CD14-positive monocyte (primary cell): ENCODE measurements at regions not wholly inside any gene's neighbourhood (a gene's known extent, or its start where the extent isn't known, plus 50 kb on each side); places are given as distances from the start of the nearest gene placed in this dataset.

Source experiments
- DNase-seq, 3 donors: peaks; one replicate each; pipeline ENCODE4 v3.0.0-alpha.2; 2011 to 2022
- H2AFZ ChIP-seq: 2 replicates; pipeline ENCODE4 v1.6.0; 2012; ENCODE audit warnings: mild to moderate bottlenecking, low read depth, low read length, inconsistent platforms; ENCODE audit not compliant: insufficient read depth, poor library complexity, severe bottlenecking
- H3K27ac ChIP-seq, 2 donors: 1 replicate in 1 of 2; 2 replicates in 1 of 2; pipeline ENCODE4 v1.5.1; 2012 to 2013; ENCODE audit warnings: low read length in 2 of 2, control low read depth in 1 of 2, inconsistent platforms in 1 of 2, low read depth in 1 of 2, mild to moderate bottlenecking in 1 of 2
- H3K27me3 ChIP-seq, 2 donors: one replicate each; pipeline versions ENCODE4 v1.6.0 to v1.6.1; 2011 to 2013; ENCODE audit warnings: low read length in 2 of 2; ENCODE audit not compliant: control insufficient read depth in 2 of 2, insufficient read depth in 2 of 2
- H3K36me3 ChIP-seq, 2 donors: replicated peaks in 1 of 2; 1 replicate in 1 of 2; 2 replicates in 1 of 2; pipeline versions ENCODE4 v1.5.1 to v1.6.1; 2012 to 2013; ENCODE audit warnings: low read length in 2 of 2, control low read depth in 1 of 2, inconsistent platforms in 1 of 2, mild to moderate bottlenecking in 1 of 2; ENCODE audit not compliant: insufficient read depth in 2 of 2, control insufficient read depth in 1 of 2
- H3K4me1 ChIP-seq, 2 donors: 1 replicate in 1 of 2; 2 replicates in 1 of 2; pipeline versions ENCODE4 v1.5.1 to v1.6.1; 2012 to 2013; ENCODE audit warnings: low read length in 2 of 2, control low read depth in 1 of 2, inconsistent platforms in 1 of 2, mild to moderate bottlenecking in 1 of 2, moderate library complexity in 1 of 2; ENCODE audit not compliant: insufficient read depth in 2 of 2, control insufficient read depth in 1 of 2
- H3K4me2 ChIP-seq: replicated peaks from 2 replicates; pipeline ENCODE3; 2012; ENCODE audit warnings: low read length, moderate library complexity, mild to moderate bottlenecking; ENCODE audit not compliant: poor library complexity, severe bottlenecking; ENCODE audit errors: extremely low read depth
- H3K4me3 ChIP-seq, 3 experiments: fragments of 200-600 bp in 1 of 3; sonication (generic) in 1 of 3; replicated peaks in 1 of 3; 1 replicate in 2 of 3; 2 replicates in 1 of 3; pipeline ENCODE4 v1.5.1; 2011 to 2013; ENCODE audit warnings: low read length in 3 of 3, mild to moderate bottlenecking in 3 of 3, control low read depth in 2 of 3, low read depth in 2 of 3, inconsistent platforms in 1 of 3, moderate library complexity in 1 of 3
- H3K79me2 ChIP-seq: 2 replicates; pipeline ENCODE4 v1.6.0; 2012; ENCODE audit warnings: mild to moderate bottlenecking, control low read depth, inconsistent platforms, low read length, moderate library complexity; ENCODE audit not compliant: insufficient read depth
- H3K9ac ChIP-seq: 2 replicates; pipeline ENCODE4 v1.6.0; 2017; ENCODE audit warnings: low read length, mild to moderate bottlenecking; ENCODE audit not compliant: insufficient read depth, poor library complexity, severe bottlenecking
- H3K9me3 ChIP-seq, 2 donors: replicated peaks in 1 of 2; 1 replicate in 1 of 2; 2 replicates in 1 of 2; pipeline versions ENCODE4 v1.5.1 to v1.6.1; 2012 to 2013; ENCODE audit warnings: low read length in 2 of 2, control low read depth in 1 of 2; ENCODE audit not compliant: control insufficient read depth in 1 of 2, insufficient read depth in 1 of 2
- H4K20me1 ChIP-seq: 2 replicates; pipeline ENCODE4 v1.6.0; 2012; ENCODE audit warnings: mild to moderate bottlenecking, low read length, control low read depth, moderate library complexity; ENCODE audit not compliant: insufficient read depth
- H3K27ac Mint-ChIP-seq, 7 donors: one replicate each; pipeline ENCODE4 v1.8.0; 2020; ENCODE audit warnings: mild to moderate bottlenecking in 7 of 7, mixed read lengths in 7 of 7, moderate library complexity in 6 of 7, inconsistent platforms in 2 of 7
- H3K27me3 Mint-ChIP-seq, 3 donors: one replicate each; pipeline ENCODE4 v1.8.0; 2021 to 2022; ENCODE audit warnings: low read depth in 3 of 3, mild to moderate bottlenecking in 3 of 3, mixed read lengths in 3 of 3, moderate library complexity in 3 of 3, inconsistent platforms in 1 of 3
- H3K36me3 Mint-ChIP-seq, 2 donors: one replicate each; pipeline ENCODE4 v1.8.0; 2020; ENCODE audit warnings: mixed read lengths in 2 of 2, inconsistent platforms in 1 of 2, mild to moderate bottlenecking in 1 of 2
- H3K4me1 Mint-ChIP-seq: one replicate; pipeline ENCODE4 v1.8.0; 2020; ENCODE audit warnings: mild to moderate bottlenecking, mixed read lengths
- H3K4me3 Mint-ChIP-seq, 2 donors: one replicate each; pipeline ENCODE4 v1.8.0; 2020; ENCODE audit warnings: mild to moderate bottlenecking in 2 of 2, mixed read lengths in 2 of 2, moderate library complexity in 1 of 2
- H3K9me3 Mint-ChIP-seq, 7 donors: one replicate each; pipeline ENCODE4 v1.8.0; 2020 to 2022; ENCODE audit warnings: mixed read lengths in 7 of 7, mild to moderate bottlenecking in 6 of 7, moderate library complexity in 6 of 7, inconsistent platforms in 2 of 7
- CTCF ChIP-seq: fragments of 200-600 bp; IDR thresholded peaks from one replicate; pipeline ENCODE4 v1.8.0; 2022; ENCODE audit warnings: antibody characterized with exemption, mild to moderate bottlenecking
- intact Hi-C, 2 donors: fragments of 100-400 bp; cut with micrococcal nuclease; formaldehyde crosslinking; loops; one replicate each; pipeline versions ENCODE4 v1.15.0 to v1.15.1; 2023

GRCh38 chr13:62906896-62907295 lies 1491.2 kb upstream of the PCDH20 start:
- Histone ChIP-seq H3K4me2 (no peak overlapping the region), H3K9ac (no peak overlapping the region), H3K4me3 (no peak overlapping the region), H3K36me3 (no peaks in the 10 kb centered on the region), H4K20me1 (no peaks in the 10 kb centered on the region), H3K27ac (no peak overlapping the region), H3K27me3 (no peaks in the 10 kb centered on the region), H3K79me2 (no peaks in the 10 kb centered on the region), H2AFZ (no peak overlapping the region), H3K9me3 (peaks cover 3% of the 10 kb centered on the region in 2 donors), H3K4me1 (no peaks in the 10 kb centered on the region)
- Mint-ChIP-seq H3K36me3 (no peaks in the 10 kb centered on the region), H3K9me3 (peaks cover 0 to 6% (median 0%) of the 10 kb centered on the region in 7 donors), H3K27me3 (peaks cover 0 to 2% (median 0%) of the 10 kb centered on the region in 3 donors), H3K4me3 (no peak overlapping the region), H3K4me1 (no peaks in the 10 kb centered on the region), H3K27ac (no peak overlapping the region)
- intact Hi-C loops: no loop called here
- TF ChIP-seq CTCF: no peak
- DNase-seq: no peak

- intact Hi-C loops: no loop called here
- no peaks in the 10 kb centered on the region for H3K36me3 Mint-ChIP-seq
- H3K9me3 Mint-ChIP-seq: peaks cover 0 to 5% (median 0%) of the 10 kb centered on the region in 7 donors
- H3K9me3 ChIP-seq: peaks cover 0 to 3% of the 10 kb centered on the region in 2 donors
- peaks cover 0 to 2% (median 0%) of the 10 kb centered on the region in 3 donors for H3K27me3 Mint-ChIP-seq
- no peak for DNase-seq
- H3K36me3 ChIP-seq: no peaks in the 10 kb centered on the region
- H3K4me1 ChIP-seq: no peaks in the 10 kb centered on the region
- no peak overlapping the region for H3K27ac ChIP-seq
- no peak overlapping the region for H3K4me3 Mint-ChIP-seq
- H3K27me3 ChIP-seq: no peaks in the 10 kb centered on the region
- H3K79me2 ChIP-seq: no peaks in the 10 kb centered on the region
- H4K20me1 ChIP-seq: no peaks in the 10 kb centered on the region
- H3K4me1 Mint-ChIP-seq: no peaks in the 10 kb centered on the region
- no peak overlapping the region for H3K4me2 ChIP-seq
- H3K4me3 ChIP-seq: no peak overlapping the region
- H2AFZ ChIP-seq: no peak overlapping the region
- no peak for TF ChIP-seq CTCF
- no peak overlapping the region for H3K27ac Mint-ChIP-seq
- H3K9ac ChIP-seq: no peak overlapping the region
These were observed 1490.8 kb upstream of the PCDH20 start for GRCh38 chr13:62906469-62906868.
